ENCODE measurements at regions not wholly inside any gene's neighbourhood (a gene's known extent, or its start where the extent isn't known, plus 50 kb on each side); places are given as distances from the start of the nearest gene placed in this dataset.

- DNase-seq (ENCODE audit: low read depth): peak; percentile 39
- TF ChIP-seq CTCF (IDR thresholded peaks at IDR 0.05; ENCODE audit: insufficient read depth, low read depth, low read length): no peak
- no peak overlapping the region for H3K4me3 ChIP-seq (ENCODE audit: low read depth, low read length)
These were observed 93.9 kb upstream of the ANKRD50 start for GRCh38 chr4:124806403-124806802.

- DNase-seq (ENCODE audit: low read depth): peak; percentile 8
- H3K4me3 ChIP-seq (ENCODE audit: low read depth, low read length): no peak overlapping the region
- TF ChIP-seq CTCF (IDR thresholded peaks at IDR 0.05; ENCODE audit: insufficient read depth, low read depth, low read length): no peak
These were observed 92.1 kb upstream of the ANKRD50 start for GRCh38 chr4:124804584-124804983.

DNA sequence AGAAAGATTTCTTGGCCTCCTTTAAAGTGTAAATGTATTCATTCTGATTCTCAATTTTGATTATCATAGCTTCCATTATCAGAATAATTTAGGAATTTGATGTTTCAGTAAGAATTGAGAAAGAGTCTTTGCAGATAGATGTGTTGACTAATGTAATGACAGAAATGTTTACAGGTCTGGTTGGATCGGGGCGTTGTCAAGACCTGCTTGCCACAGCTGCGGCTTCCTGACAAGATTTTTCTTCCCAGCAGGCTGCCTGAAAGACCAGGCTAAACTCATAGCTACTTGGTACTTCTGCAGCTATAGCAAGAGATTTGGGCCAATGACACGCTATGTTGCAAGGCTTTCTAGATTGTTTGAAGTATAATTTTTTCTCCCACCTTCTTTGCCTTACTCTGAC, 91.5 kb upstream of the ANKRD50 start:
- H3K4me3 ChIP-seq (ENCODE audit: low read depth, low read length): no peak overlapping the region
- no peak for DNase-seq (ENCODE audit: low read depth)
- TF ChIP-seq CTCF (IDR thresholded peaks at IDR 0.05; ENCODE audit: insufficient read depth, low read depth, low read length): no peak

DNA sequence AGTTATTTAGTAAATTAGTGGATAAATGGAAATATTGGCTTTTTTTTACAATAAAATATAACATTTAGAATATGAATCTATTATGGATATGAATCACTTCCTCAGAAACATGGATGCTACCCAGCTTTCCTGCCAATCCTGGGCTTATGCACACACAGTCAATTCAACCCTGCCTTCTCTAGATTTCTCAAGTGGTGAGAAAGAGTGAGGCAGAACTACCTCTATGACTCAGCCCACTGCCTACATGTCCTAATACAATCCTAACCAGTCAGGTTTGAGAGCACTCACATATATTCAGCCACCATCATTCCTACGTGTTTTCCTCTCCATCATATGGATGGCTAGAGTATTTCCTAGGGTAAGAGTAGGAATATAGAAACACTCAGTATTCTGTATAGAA, 91.1 kb upstream of the ANKRD50 start:
- DNase-seq (ENCODE audit: low read depth): no peak
- TF ChIP-seq CTCF (IDR thresholded peaks at IDR 0.05; ENCODE audit: insufficient read depth, low read depth, low read length): no peak
- H3K4me3 ChIP-seq (ENCODE audit: low read depth, low read length): no peak overlapping the region

DNA sequence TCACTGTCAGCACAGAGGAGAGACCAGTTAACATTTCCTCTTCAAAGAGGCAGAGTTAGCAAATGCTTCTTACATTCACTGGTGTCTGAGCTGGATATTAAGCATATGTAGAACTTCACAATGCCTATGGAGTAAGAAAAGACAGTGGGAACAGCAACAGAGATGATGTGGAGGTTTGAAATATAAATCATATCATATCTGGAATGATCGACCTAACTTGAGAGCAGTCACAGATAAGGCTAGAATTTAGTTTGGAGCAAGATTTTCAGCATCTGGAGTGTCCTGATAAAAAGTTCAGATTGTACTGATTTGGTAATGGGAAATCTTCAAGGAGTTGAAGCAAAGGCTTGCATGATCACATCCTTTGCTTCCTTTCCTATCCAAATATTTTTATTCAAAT, 90.5 kb upstream of the ANKRD50 start:
- no peak for DNase-seq (ENCODE audit: low read depth)
- no peak for TF ChIP-seq CTCF (IDR thresholded peaks at IDR 0.05; ENCODE audit: insufficient read depth, low read depth, low read length)
- H3K4me3 ChIP-seq (ENCODE audit: low read depth, low read length): no peak overlapping the region

DNA sequence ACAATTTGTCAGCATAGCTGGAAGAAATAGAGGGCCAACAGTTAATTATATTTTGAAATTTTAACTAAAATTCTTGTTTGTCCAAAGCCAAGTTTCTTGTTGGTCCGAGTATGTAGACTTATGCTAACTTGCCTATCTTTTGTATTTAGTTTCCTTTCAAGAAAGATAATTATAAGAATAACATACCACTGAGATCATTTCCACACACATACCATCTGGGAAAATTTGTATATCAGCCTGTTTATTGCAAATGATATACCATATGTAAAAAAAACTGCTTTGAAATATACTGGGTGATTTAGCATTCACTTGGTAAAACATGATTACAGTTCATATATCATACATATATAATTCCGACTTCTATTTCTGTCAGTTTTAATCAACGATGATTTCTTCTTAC, 84.7 kb upstream of the ANKRD50 start:
- no peak for TF ChIP-seq CTCF (IDR thresholded peaks at IDR 0.05; ENCODE audit: insufficient read depth, low read depth, low read length)
- no peak overlapping the region for H3K4me3 ChIP-seq (ENCODE audit: low read depth, low read length)

DNA sequence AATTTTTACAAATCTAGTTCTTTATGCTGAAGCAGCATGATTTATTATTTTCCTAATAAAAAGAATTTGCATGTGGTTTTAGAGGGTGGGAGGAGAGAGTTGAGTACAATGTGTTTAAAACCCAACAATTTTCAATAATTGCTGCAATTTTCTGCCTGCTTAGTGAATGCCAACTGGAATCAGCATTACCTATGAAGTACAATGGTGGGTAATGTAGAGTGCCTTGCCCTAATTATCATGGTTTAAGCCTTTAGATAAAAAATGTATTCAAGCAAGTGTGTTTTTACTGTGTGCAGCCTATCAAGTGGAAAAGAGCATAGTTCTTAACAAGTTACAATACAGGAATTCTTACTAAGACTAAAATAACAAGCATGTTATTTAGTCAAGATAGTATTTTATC, 77.9 kb upstream of the ANKRD50 start:
- TF ChIP-seq CTCF (IDR thresholded peaks at IDR 0.05; ENCODE audit: insufficient read depth, low read depth, low read length): no peak
- DNase-seq (ENCODE audit: low read depth): no peak
- H3K4me3 ChIP-seq (ENCODE audit: low read depth, low read length): no peak overlapping the region

More for the DNA sequence above, 84.7 kb upstream of the ANKRD50 start:
- no peak for DNase-seq (ENCODE audit: low read depth)

Data from fibroblast of villous mesenchyme (primary cell).